H1 (cell line): ENCODE measurements at regions not wholly inside any gene's neighbourhood (a gene's known extent, or its start where the extent isn't known, plus 50 kb on each side); places are given as distances from the start of the nearest gene placed in this dataset.

Experiments
- CTCF ChIA-PET: fragments of 300-600 bp; sonication (Branson Sonifier 250); formaldehyde crosslinking; loops from one replicate; lab custom pipeline; 2021; ENCODE audit not compliant: partially characterized antibody; lab: Charles Lee
- POLR2A ChIA-PET: fragments of 300-600 bp; sonication (Branson Sonifier 250); formaldehyde crosslinking; loops from one replicate; lab custom pipeline; 2021; ENCODE audit warnings: inconsistent platforms; ENCODE audit not compliant: partially characterized antibody; lab: Charles Lee
- DNase-seq, 2 experiments: peaks; one replicate each; pipeline versions ENCODE4 v3.0.0 to v3.0.0-alpha.2; 2010 to 2022; ENCODE audit warnings: low spot score in 2 of 2, low read depth in 1 of 2, mixed read lengths in 1 of 2
- FAIRE-seq: peaks from 2 replicates; lab custom pipeline; 2011; peaks lifted over from hg19 to GRCh38; lab: Jason Lieb, UNC
- H2AFZ ChIP-seq: 2 replicates; pipeline ENCODE4 v1.8.1; 2012; ENCODE audit warnings: low read length, inconsistent platforms
- H2AK5ac ChIP-seq: 2 replicates; pipeline ENCODE4 v1.6.1; 2013; ENCODE audit warnings: low read depth, low read length
- H2BK120ac ChIP-seq: replicated peaks from 2 replicates; pipeline ENCODE3; 2013; ENCODE audit warnings: low read depth, low read length, inconsistent platforms
- H2BK12ac ChIP-seq: 2 replicates; pipeline ENCODE4 v1.6.1; 2013; ENCODE audit warnings: low read depth, low read length
- H2BK15ac ChIP-seq: 2 replicates; pipeline ENCODE4 v1.6.1; 2013; ENCODE audit warnings: low read length
- H2BK20ac ChIP-seq: 2 replicates; pipeline ENCODE4 v1.6.1; 2013; ENCODE audit warnings: low read length
- H2BK5ac ChIP-seq: 2 replicates; pipeline ENCODE4 v1.6.1; 2013; ENCODE audit warnings: low read depth, low read length
- H3K14ac ChIP-seq: 2 replicates; pipeline ENCODE4 v1.6.1; 2013; ENCODE audit warnings: inconsistent platforms; ENCODE audit not compliant: insufficient read length
- H3K18ac ChIP-seq: 2 replicates; pipeline ENCODE4 v1.6.1; 2013; ENCODE audit warnings: low read length; ENCODE audit errors: extremely low read depth
- H3K23ac ChIP-seq: 2 replicates; pipeline ENCODE4 v1.6.1; 2013; ENCODE audit warnings: inconsistent platforms; ENCODE audit not compliant: insufficient read length
- H3K23me2 ChIP-seq: 2 replicates; pipeline ENCODE4 v1.6.1; 2013; ENCODE audit warnings: low read depth, low read length
- H3K27ac ChIP-seq: 2 replicates; pipeline ENCODE4 v1.6.1; 2011; ENCODE audit warnings: low read depth, low read length, inconsistent platforms
- H3K27me3 ChIP-seq, 4 experiments: replicated peaks in 1 of 4; 1 replicate in 1 of 4; 2 replicates in 3 of 4; pipeline versions ENCODE4 v1.6.1 to v1.8.1; 2011 to 2013; ENCODE audit warnings: low read length in 3 of 4, mild to moderate bottlenecking in 3 of 4, inconsistent platforms in 2 of 4, mixed read lengths in 2 of 4, moderate library complexity in 1 of 4; ENCODE audit not compliant: control insufficient read depth in 3 of 4, insufficient read depth in 3 of 4; ENCODE audit errors: extremely low read depth in 1 of 4
- H3K36me3 ChIP-seq, 4 experiments: 2 replicates each; pipeline versions ENCODE4 v1.6.1 to v1.8.1; 2011 to 2013; ENCODE audit warnings: mild to moderate bottlenecking in 4 of 4, low read length in 3 of 4, moderate library complexity in 2 of 4, control low read depth in 1 of 4, inconsistent platforms in 1 of 4; ENCODE audit not compliant: insufficient read depth in 4 of 4, control insufficient read depth in 2 of 4
- H3K4ac ChIP-seq: replicated peaks from 2 replicates; pipeline ENCODE3; 2013; ENCODE audit warnings: low read length, low read depth, mixed read lengths, inconsistent platforms; ENCODE audit not compliant: insufficient read length
- H3K4me1 ChIP-seq, 4 experiments: replicated peaks in 1 of 4; 1 replicate in 1 of 4; 2 replicates in 3 of 4; pipeline versions ENCODE4 v1.6.1 to v1.8.1; 2011 to 2013; ENCODE audit warnings: low read length in 3 of 4, inconsistent platforms in 2 of 4, mixed read lengths in 1 of 4; ENCODE audit not compliant: insufficient read depth in 4 of 4, control insufficient read depth in 3 of 4
- H3K4me2 ChIP-seq, 2 experiments: 2 replicates each; pipeline versions ENCODE4 v1.6.1 to v1.8.1; 2011 to 2013; ENCODE audit warnings: low read depth in 2 of 2, low read length in 2 of 2, control low read depth in 1 of 2, inconsistent platforms in 1 of 2, mild to moderate bottlenecking in 1 of 2; ENCODE audit not compliant: insufficient read depth in 1 of 2
- H3K4me3 ChIP-seq, 4 experiments: fragments of 200-600, 300-600 bp in 1 of 4; sonication (generic), shearing (Covaris generic), sonication (Bioruptor Twin) in 1 of 4; 2 replicates each; pipeline versions ENCODE4 v1.5.1 to v1.8.1; 2011 to 2016; ENCODE audit warnings: low read length in 4 of 4, low read depth in 3 of 4, control low read depth in 2 of 4, inconsistent platforms in 2 of 4, mild to moderate bottlenecking in 2 of 4, mixed read lengths in 1 of 4, moderate library complexity in 1 of 4; ENCODE audit not compliant: insufficient read depth in 2 of 4; ENCODE audit errors: extremely low read depth in 1 of 4
- H3K56ac ChIP-seq: replicated peaks from 2 replicates; pipeline ENCODE3; 2013; ENCODE audit warnings: low read depth, mild to moderate bottlenecking, mixed read lengths, low read length, inconsistent platforms; ENCODE audit not compliant: insufficient read length
- H3K79me1 ChIP-seq: 2 replicates; pipeline ENCODE4 v1.6.1; 2013; ENCODE audit warnings: low read depth, low read length, control low read depth
- H3K79me2 ChIP-seq, 2 experiments: 2 replicates each; pipeline versions ENCODE4 v1.6.1 to v1.8.1; 2012 to 2013; ENCODE audit warnings: low read length in 2 of 2, mild to moderate bottlenecking in 2 of 2, inconsistent platforms in 1 of 2; ENCODE audit not compliant: insufficient read depth in 2 of 2, control insufficient read depth in 1 of 2
- H3K9ac ChIP-seq, 4 experiments: replicated peaks in 1 of 4; 1 replicate in 1 of 4; 2 replicates in 3 of 4; pipeline versions ENCODE4 v1.6.1 to v1.8.1; 2011 to 2013; ENCODE audit warnings: low read depth in 3 of 4, low read length in 3 of 4, control low read depth in 2 of 4, mild to moderate bottlenecking in 2 of 4, moderate library complexity in 2 of 4, inconsistent platforms in 1 of 4; ENCODE audit errors: extremely low read depth in 1 of 4
- H3K9me3 ChIP-seq, 2 experiments: 2 replicates each; pipeline versions ENCODE4 v1.6.1 to v1.8.1; 2012 to 2013; ENCODE audit warnings: mild to moderate bottlenecking in 2 of 2, moderate library complexity in 2 of 2, control low read depth in 1 of 2, inconsistent platforms in 1 of 2, low read depth in 1 of 2, low read length in 1 of 2, mixed read lengths in 1 of 2; ENCODE audit not compliant: insufficient read depth in 2 of 2
- H4K20me1 ChIP-seq, 2 experiments: replicated peaks in 1 of 2; 2 replicates each; pipeline versions ENCODE3 to v1.8.1; 2011 to 2013; ENCODE audit warnings: inconsistent platforms in 2 of 2, low read length in 2 of 2, mild to moderate bottlenecking in 1 of 2; ENCODE audit not compliant: insufficient read depth in 2 of 2, control insufficient read depth in 1 of 2
- H4K5ac ChIP-seq: 2 replicates; pipeline ENCODE4 v1.6.1; 2013; ENCODE audit warnings: low read length, low read depth, mixed read lengths, inconsistent platforms; ENCODE audit not compliant: insufficient read length
- H4K8ac ChIP-seq: 2 replicates; pipeline ENCODE4 v1.8.0; 2013; ENCODE audit warnings: mild to moderate bottlenecking, moderate library complexity, low read length, inconsistent platforms; ENCODE audit not compliant: insufficient read depth; ENCODE audit errors: extremely low read depth
- H4K91ac ChIP-seq: replicated peaks from 2 replicates; pipeline ENCODE3; 2013; ENCODE audit warnings: low read length, mixed read lengths, inconsistent platforms; ENCODE audit not compliant: insufficient read length
- CBX5 ChIP-seq: fragments of 300-800, 300-1000 bp; sonication (generic); IDR thresholded peaks from 2 replicates; pipeline ENCODE4 v1.7.1; 2016; ENCODE audit warnings: antibody characterized with exemption, low read length, low read depth
- GTF2F1 ChIP-seq: IDR thresholded peaks from 2 replicates; pipeline ENCODE4 v1.6.1; 2012; ENCODE audit warnings: low read depth, low read length, improper control_type of control experiment, borderline replicate concordance
- HDAC6 ChIP-seq: IDR thresholded peaks from one replicate; pipeline ENCODE4 v1.7.1; 2012; ENCODE audit warnings: low read depth, mild to moderate bottlenecking, inconsistent platforms, low read length, moderate library complexity
- RFX5 ChIP-seq: IDR thresholded peaks from 2 replicates; pipeline ENCODE4 v1.6.1; 2011; ENCODE audit warnings: low read depth, low read length, improper control_type of control experiment, borderline replicate concordance
- WGBS, 2 experiments: shearing (Covaris generic) in 1 of 2; methylation state at CpG; one replicate each; pipeline versions ENCODE4 v1.1.6 to v1.1.7; 2013 to 2015; ENCODE audit warnings: low lambda C conversion rate in 2 of 2, mixed read lengths in 2 of 2, inconsistent platforms in 1 of 2, low coverage in 1 of 2, missing lambda C conversion rate in 1 of 2; ENCODE audit not compliant: insufficient replicate concordance in 2 of 2, insufficient coverage in 1 of 2, insufficient read length in 1 of 2; ENCODE audit errors: extremely low coverage in 1 of 2, missing lambda C conversion rate in 1 of 2; 5-methylcytosine and 5-hydroxymethylcytosine counted together

- Histone ChIP-seq H3K18ac (no peak overlapping the region), H4K91ac (no peak overlapping the region), H3K56ac (no peak overlapping the region), H4K20me1 (no peaks in the 10 kb centered on the region), H2AFZ (no peak overlapping the region), H2BK20ac (no peak overlapping the region)
- 84% methylated on average over 3 of the region's 3 CpGs; no CpG with 5 or more reads in 1 of the 2 experiments for WGBS, 2 experiments
- TF ChIP-seq GTF2F1: no peak
- TF ChIP-seq RFX5: no peak
- TF ChIP-seq CBX5: no peak
- no peak for TF ChIP-seq HDAC6
- TF ChIP-seq, all 59 proteins: peak for 0
- Histone ChIP-seq H3K4me1 (no peaks in the 10 kb centered on the region), H3K9ac (no peak overlapping the region), H2BK120ac (no peak overlapping the region), H3K23me2 (no peaks in the 10 kb centered on the region), H4K5ac (no peak overlapping the region), H3K4me2 (no peak overlapping the region), H2BK15ac (no peak overlapping the region), H3K79me1 (no peaks in the 10 kb centered on the region), H2BK5ac (no peak overlapping the region), H2BK12ac (no peak overlapping the region), H3K23ac (no peak overlapping the region), H4K8ac (no peak overlapping the region), H3K9me3 (no peaks in the 10 kb centered on the region), H3K4ac (no peak overlapping the region), H3K14ac (no peak overlapping the region), H3K27me3 (no peaks in the 10 kb centered on the region), H3K4me3 (no peak overlapping the region), H3K27ac (no peak overlapping the region), H3K36me3 (no peaks in the 10 kb centered on the region), H3K79me2 (no peaks in the 10 kb centered on the region), H2AK5ac (no peak overlapping the region)
- no peak for FAIRE-seq
- CTCF ChIA-PET: interaction anchor here (0.6 to 2.1 kb wide), 6 partner anchors 8 to 1118 kb away, joined by 3 to 6 read pairs (median 4); no protein-coding TSS in a partner anchor
- DNase-seq: no peak
- POLR2A ChIA-PET: no interaction called here
Observed at GRCh38 chr21:35926003-35926740, 134.2 kb downstream of the SETD4 start.
